RWPE1 (cell line): ENCODE measurements at regions not wholly inside any gene's neighbourhood (a gene's known extent, or its start where the extent isn't known, plus 50 kb on each side); places are given as distances from the start of the nearest gene placed in this dataset.

Experiments used
- CTCF ChIA-PET: fragments of 350-600 bp; sonication (Branson Sonifier 250); formaldehyde crosslinking; extraction: SDS; loops from one replicate; lab custom pipeline; 2021; lab: Yijun Ruan, JAX
- POLR2A ChIA-PET: fragments of 400-600 bp; formaldehyde crosslinking; extraction: SDS; loops from one replicate; lab custom pipeline; 2020; ENCODE audit warnings: antibody characterized with exemption; ENCODE audit not compliant: low non-redundant PET; lab: Yijun Ruan, JAX
- DNase-seq: peaks from one replicate; pipeline ENCODE4 v3.0.0; 2012; ENCODE audit warnings: low spot score
- H3K27ac ChIP-seq: fragments of 450-650 bp; 2 replicates; pipeline ENCODE4 v1.5.1; 2017
- TF ChIP-seq, protein P1 (sequence below): fragments of 450-650 bp; conservative IDR thresholded peaks from 2 replicates; pipeline ENCODE4 v1.5.1; 2017; ENCODE audit warnings: low read depth, mild to moderate bottlenecking

DNA sequence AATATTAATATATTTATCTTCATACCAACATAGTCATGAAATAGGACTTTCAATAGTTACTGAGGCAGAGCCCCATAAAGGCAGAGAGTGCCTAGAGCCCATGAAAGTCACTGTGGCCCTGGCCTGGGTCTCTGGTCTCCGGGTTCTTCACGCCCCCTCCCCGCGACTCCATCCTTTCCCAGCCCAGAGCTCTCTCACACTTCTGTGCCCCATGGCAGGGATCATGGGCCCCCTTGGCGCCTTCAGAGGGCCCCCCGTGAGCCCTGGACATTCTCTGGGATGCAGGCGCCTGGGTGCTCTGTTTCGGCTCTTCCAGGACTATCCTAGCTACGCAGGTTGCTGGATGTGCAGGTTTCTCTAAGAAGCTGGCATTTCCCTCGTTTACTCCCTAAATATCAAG lies 228.4 kb downstream of the TEX29 start:
- TF ChIP-seq, protein P1, sequence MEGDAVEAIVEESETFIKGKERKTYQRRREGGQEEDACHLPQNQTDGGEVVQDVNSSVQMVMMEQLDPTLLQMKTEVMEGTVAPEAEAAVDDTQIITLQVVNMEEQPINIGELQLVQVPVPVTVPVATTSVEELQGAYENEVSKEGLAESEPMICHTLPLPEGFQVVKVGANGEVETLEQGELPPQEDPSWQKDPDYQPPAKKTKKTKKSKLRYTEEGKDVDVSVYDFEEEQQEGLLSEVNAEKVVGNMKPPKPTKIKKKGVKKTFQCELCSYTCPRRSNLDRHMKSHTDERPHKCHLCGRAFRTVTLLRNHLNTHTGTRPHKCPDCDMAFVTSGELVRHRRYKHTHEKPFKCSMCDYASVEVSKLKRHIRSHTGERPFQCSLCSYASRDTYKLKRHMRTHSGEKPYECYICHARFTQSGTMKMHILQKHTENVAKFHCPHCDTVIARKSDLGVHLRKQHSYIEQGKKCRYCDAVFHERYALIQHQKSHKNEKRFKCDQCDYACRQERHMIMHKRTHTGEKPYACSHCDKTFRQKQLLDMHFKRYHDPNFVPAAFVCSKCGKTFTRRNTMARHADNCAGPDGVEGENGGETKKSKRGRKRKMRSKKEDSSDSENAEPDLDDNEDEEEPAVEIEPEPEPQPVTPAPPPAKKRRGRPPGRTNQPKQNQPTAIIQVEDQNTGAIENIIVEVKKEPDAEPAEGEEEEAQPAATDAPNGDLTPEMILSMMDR = no peak
- CTCF ChIA-PET = no interaction called here
- no peak for DNase-seq
- POLR2A ChIA-PET = no interaction called here
- no peak overlapping the region for H3K27ac ChIP-seq

GRCh38 chr13:111549464-111549863 lies 229.0 kb downstream of the TEX29 start:
- H3K27ac ChIP-seq = no peak overlapping the region
- POLR2A ChIA-PET = no interaction called here
- TF ChIP-seq, protein P1 = no peak
- DNase-seq = no peak
- CTCF ChIA-PET = no interaction called here

GRCh38 chr13:111550062-111550461 lies 229.6 kb downstream of the TEX29 start:
- no peak overlapping the region for H3K27ac ChIP-seq
- ChIA-PET POLR2A (no interaction called here), CTCF (no interaction called here)
- TF ChIP-seq, protein P1 = no peak
- no peak for DNase-seq

- POLR2A ChIA-PET = no interaction called here
- H3K27ac ChIP-seq = no peak overlapping the region
- TF ChIP-seq, protein P1 = no peak
- no peak for DNase-seq
- CTCF ChIA-PET = no interaction called here
Measured at GRCh38 chr13:111551204-111551820, 230.9 kb downstream of the TEX29 start.

DNA sequence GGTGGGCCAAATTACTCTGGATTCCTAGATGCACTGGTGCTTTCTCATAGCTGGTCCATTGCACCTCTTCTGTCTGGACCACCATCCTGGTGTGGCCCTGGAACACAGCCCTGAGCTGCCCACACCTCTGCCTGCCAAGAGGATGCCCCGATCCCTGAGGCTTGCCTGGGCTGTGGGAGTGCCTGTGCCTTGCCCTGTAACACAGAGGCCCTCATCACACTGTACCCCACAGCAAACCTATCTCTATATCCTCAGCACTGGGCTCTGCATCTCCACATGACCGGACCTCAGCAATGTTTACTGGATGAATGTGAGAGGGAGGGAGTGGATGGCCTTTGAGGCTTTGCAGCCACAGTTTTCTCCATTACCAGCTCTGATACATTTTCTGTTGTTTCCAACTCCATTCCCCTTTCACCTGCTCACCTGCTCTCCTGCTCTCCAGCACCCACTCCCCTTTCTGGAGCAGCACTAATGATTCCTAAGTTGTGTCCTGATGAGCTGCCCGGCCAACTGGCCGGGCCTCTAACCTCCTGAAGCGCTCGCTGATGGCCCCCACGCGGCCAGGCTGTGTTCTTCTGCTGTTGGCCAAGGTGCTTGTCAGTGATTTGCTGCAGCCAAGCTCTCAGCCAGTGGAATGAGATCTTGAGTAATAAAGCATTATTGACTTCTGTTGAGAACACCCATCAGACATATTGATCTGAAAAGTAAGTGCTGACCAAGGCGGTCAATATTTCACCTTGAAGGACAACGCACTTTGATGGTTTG lies 232.6 kb downstream of the TEX29 start:
- CTCF ChIA-PET = interaction anchor here (0.6 kb wide), 1 partner anchor 10 kb away, joined by 3 read pairs; no protein-coding TSS in a partner anchor
- no peak overlapping the region for H3K27ac ChIP-seq
- POLR2A ChIA-PET = no interaction called here
- DNase-seq = no peak
- TF ChIP-seq, protein P1 = no peak

GRCh38 chr13:111554539-111555267 lies 234.3 kb downstream of the TEX29 start:
- no peak overlapping the region for H3K27ac ChIP-seq
- POLR2A ChIA-PET = no interaction called here
- CTCF ChIA-PET = interaction anchor here (0.7 kb wide), 1 partner anchor 11 kb away, joined by 3 read pairs; no protein-coding TSS in a partner anchor
- TF ChIP-seq, protein P1 = no peak
- DNase-seq = no peak
